Lower leg skin (tissue), 3 donors: ENCODE measurements at regions not wholly inside any gene's neighbourhood (a gene's known extent, or its start where the extent isn't known, plus 50 kb on each side); places are given as distances from the start of the nearest gene placed in this dataset.

ENCODE experiments used
- CTCF ChIP-seq, 3 donors: fragments of 450-650 bp; IDR thresholded peaks; one replicate each; pipeline ENCODE4 v1.5.1; 2016; ENCODE audit warnings: antibody characterized with exemption in 3 of 3, mild to moderate bottlenecking in 3 of 3, moderate library complexity in 2 of 3
- POLR2A ChIP-seq, 2 donors: fragments of 450-650 bp; IDR thresholded peaks; one replicate each; pipeline ENCODE4 v1.6.1; 2016 to 2017; ENCODE audit warnings: antibody characterized with exemption in 2 of 2, mild to moderate bottlenecking in 1 of 2, moderate library complexity in 1 of 2

GRCh38 chr13:21238267-21238666, 61.8 kb downstream of the MRPL57 start:
- TF ChIP-seq POLR2A (IDR thresholded peaks at IDR 0.05): no peak
- TF ChIP-seq CTCF (IDR thresholded peaks at IDR 0.05): no peak
